ENCODE measurements at regions not wholly inside any gene's neighbourhood (a gene's known extent, or its start where the extent isn't known, plus 50 kb on each side); places are given as distances from the start of the nearest gene placed in this dataset.
A peak's percentile ranks its signal among the peaks of the same experiment; 100 is the strongest.

DNA sequence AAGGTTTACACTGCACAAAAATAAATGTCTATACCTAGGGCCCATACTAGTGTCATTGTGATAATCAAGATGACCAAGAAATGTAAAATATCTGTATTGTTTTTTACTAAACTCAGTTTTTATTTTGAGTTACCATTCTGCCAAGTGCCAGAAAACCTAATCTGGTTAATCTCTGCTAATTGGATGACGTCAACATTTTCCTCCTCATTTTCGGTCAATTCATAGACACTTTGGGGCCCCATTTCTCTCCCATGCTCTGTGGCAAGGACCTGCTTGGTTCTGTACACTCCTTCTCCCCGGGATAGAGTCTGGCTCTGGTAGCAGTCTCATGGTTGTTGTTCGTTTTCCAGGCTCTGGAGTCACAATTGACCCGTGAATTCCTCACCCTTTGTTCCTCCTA is 186.5 kb upstream of the TCF4 start:
- H3K4me3 ChIP-seq (replicated peaks in 1 of 4; ENCODE audit: control extremely low read depth in 1 of 4, insufficient read depth in 1 of 4, low read depth in 3 of 4, low read length in 4 of 4) = no peak overlapping the region
- H3K36me3 ChIP-seq (ENCODE audit: control insufficient read depth, insufficient read depth, low read length) = no peaks in the 10 kb centered on the region
- no peaks in the 10 kb centered on the region for H4K20me1 ChIP-seq (ENCODE audit: control insufficient read depth, extremely low read depth, insufficient read depth, low read length)
- no peaks in the 10 kb centered on the region for H3K79me2 ChIP-seq (ENCODE audit: control insufficient read depth, insufficient read depth, low read length)
- no peaks in the 10 kb centered on the region for H3K9me3 ChIP-seq (ENCODE audit: control insufficient read depth, insufficient read depth, low read depth, low read length)
- H3K4me2 ChIP-seq (ENCODE audit: extremely low read depth, insufficient read depth, low read length) = no peak overlapping the region
- no peak overlapping the region for H3K27ac ChIP-seq (ENCODE audit: insufficient read depth, low read length)
- no peaks in the 10 kb centered on the region for H3K27me3 ChIP-seq (ENCODE audit: control insufficient read depth, insufficient read depth, low read length)
- no peak for DNase-seq (ENCODE audit: low read depth in 2 of 2)
- no peak for TF ChIP-seq CTCF (conservative IDR thresholded peaks at IDR 0.05 in 1 of 2, IDR thresholded peaks at IDR 0.05 in 1 of 2; ENCODE audit: low read depth in 1 of 2, low read length in 2 of 2)
- no peak for TF ChIP-seq EZH2 (IDR thresholded peaks at IDR 0.05; ENCODE audit: low read length, missing control alignments)
- H2AFZ ChIP-seq (ENCODE audit: low read length) = no peak overlapping the region
- H3K4me1 ChIP-seq (ENCODE audit: control insufficient read depth, extremely low read depth, insufficient read depth, low read length) = no peaks in the 10 kb centered on the region
- no peak overlapping the region for H3K9ac ChIP-seq (ENCODE audit: insufficient read depth, low read length)

GRCh38 chr18:55768255-55768654 is 180.3 kb upstream of the TCF4 start:
- Histone ChIP-seq H2AFZ (ENCODE audit: low read length) (no peak overlapping the region), H4K20me1 (ENCODE audit: control insufficient read depth, extremely low read depth, insufficient read depth, low read length) (no peaks in the 10 kb centered on the region), H3K9me3 (ENCODE audit: control insufficient read depth, insufficient read depth, low read depth, low read length) (no peaks in the 10 kb centered on the region), H3K4me3 (replicated peaks in 1 of 4; ENCODE audit: control extremely low read depth in 1 of 4, insufficient read depth in 1 of 4, low read depth in 3 of 4, low read length in 4 of 4) (no peak overlapping the region), H3K27ac (ENCODE audit: insufficient read depth, low read length) (no peak overlapping the region), H3K4me1 (ENCODE audit: control insufficient read depth, extremely low read depth, insufficient read depth, low read length) (no peaks in the 10 kb centered on the region), H3K79me2 (ENCODE audit: control insufficient read depth, insufficient read depth, low read length) (no peaks in the 10 kb centered on the region), H3K27me3 (ENCODE audit: control insufficient read depth, insufficient read depth, low read length) (no peaks in the 10 kb centered on the region), H3K9ac (ENCODE audit: insufficient read depth, low read length) (no peak overlapping the region), H3K4me2 (ENCODE audit: extremely low read depth, insufficient read depth, low read length) (no peak overlapping the region), H3K36me3 (ENCODE audit: control insufficient read depth, insufficient read depth, low read length) (no peaks in the 10 kb centered on the region)
- TF ChIP-seq CTCF (conservative IDR thresholded peaks at IDR 0.05 in 1 of 2, IDR thresholded peaks at IDR 0.05 in 1 of 2; ENCODE audit: low read depth in 1 of 2, low read length in 2 of 2) = no peak
- TF ChIP-seq EZH2 (IDR thresholded peaks at IDR 0.05; ENCODE audit: low read length, missing control alignments) = no peak
- DNase-seq (ENCODE audit: low read depth in 2 of 2) = peak in 1 of 2 donors; percentile 25

DNA sequence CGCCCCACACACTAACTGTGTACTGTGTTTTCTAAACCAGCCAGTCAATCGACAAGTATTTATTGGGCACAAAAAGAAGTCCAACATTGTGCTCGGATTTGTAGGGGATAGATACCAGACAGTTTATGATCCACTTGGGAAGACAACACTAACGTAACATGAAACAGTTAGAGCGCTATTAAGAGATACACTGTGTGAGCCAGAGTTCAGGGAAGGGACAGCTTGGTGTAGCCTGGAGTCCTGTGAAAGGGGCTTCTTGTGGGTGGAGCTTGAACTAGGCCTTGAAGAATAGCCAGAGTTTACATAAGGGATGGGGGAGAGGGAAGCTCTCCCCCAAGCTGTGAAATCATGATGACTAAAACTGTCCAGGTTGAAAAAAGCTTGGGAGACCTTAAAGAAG is 176.4 kb upstream of the TCF4 start:
- no peak for DNase-seq (ENCODE audit: low read depth in 2 of 2)
- H3K4me2 ChIP-seq (ENCODE audit: extremely low read depth, insufficient read depth, low read length) = no peak overlapping the region
- H3K79me2 ChIP-seq (ENCODE audit: control insufficient read depth, insufficient read depth, low read length) = no peaks in the 10 kb centered on the region
- no peak overlapping the region for H3K9ac ChIP-seq (ENCODE audit: insufficient read depth, low read length)
- H3K4me1 ChIP-seq (ENCODE audit: control insufficient read depth, extremely low read depth, insufficient read depth, low read length) = no peaks in the 10 kb centered on the region
- no peaks in the 10 kb centered on the region for H3K9me3 ChIP-seq (ENCODE audit: control insufficient read depth, insufficient read depth, low read depth, low read length)
- H4K20me1 ChIP-seq (ENCODE audit: control insufficient read depth, extremely low read depth, insufficient read depth, low read length) = no peaks in the 10 kb centered on the region
- H3K27ac ChIP-seq (ENCODE audit: insufficient read depth, low read length) = no peak overlapping the region
- H3K4me3 ChIP-seq (replicated peaks in 1 of 4; ENCODE audit: control extremely low read depth in 1 of 4, insufficient read depth in 1 of 4, low read depth in 3 of 4, low read length in 4 of 4) = no peak overlapping the region
- TF ChIP-seq EZH2 (IDR thresholded peaks at IDR 0.05; ENCODE audit: low read length, missing control alignments) (no peak), CTCF (conservative IDR thresholded peaks at IDR 0.05 in 1 of 2, IDR thresholded peaks at IDR 0.05 in 1 of 2; ENCODE audit: low read depth in 1 of 2, low read length in 2 of 2) (no peak)
- no peaks in the 10 kb centered on the region for H3K36me3 ChIP-seq (ENCODE audit: control insufficient read depth, insufficient read depth, low read length)
- H2AFZ ChIP-seq (ENCODE audit: low read length) = no peak overlapping the region
- H3K27me3 ChIP-seq (ENCODE audit: control insufficient read depth, insufficient read depth, low read length) = no peaks in the 10 kb centered on the region

Measured in fibroblast of lung (primary cell).